IMR-90 (cell line): ENCODE measurements at regions not wholly inside any gene's neighbourhood (a gene's known extent, or its start where the extent isn't known, plus 50 kb on each side); places are given as distances from the start of the nearest gene placed in this dataset.

Source experiments
- ATAC-seq: fragments of 200-7000 bp; cut with Tn5 transposase; 2 replicates; pipeline ENCODE4 v1.9.1; 2020; ENCODE audit warnings: low read depth, mild to moderate bottlenecking, moderate library complexity
- BruUV-seq: library from RNA; stranded (reverse); fragments of 400-500 nt; replicated peaks from 2 replicates; lab custom pipeline; 2021; lab: Mats Ljungman, UMichigan
- CTCF ChIA-PET: fragments of 300-600 bp; formaldehyde crosslinking; extraction: SDS; loops from one replicate; lab custom pipeline; 2021; ENCODE audit warnings: antibody characterized with exemption; lab: Yijun Ruan, JAX
- POLR2A ChIA-PET: fragments of 300-600 bp; sonication (Branson Sonifier 250); formaldehyde crosslinking; loops from one replicate; lab custom pipeline; 2022; ENCODE audit warnings: antibody characterized with exemption; ENCODE audit not compliant: unreplicated experiment; lab: Charles Lee
- DNase-seq: peaks from one replicate; pipeline ENCODE4 v3.0.0; 2013
- H2AFZ ChIP-seq: replicated peaks from 2 replicates; pipeline ENCODE3; 2013; ENCODE audit warnings: low read length, mild to moderate bottlenecking; ENCODE audit not compliant: poor library complexity
- H2AK5ac ChIP-seq: 2 replicates; pipeline ENCODE4 v1.6.1; 2013; ENCODE audit warnings: low read depth, low read length, inconsistent platforms
- H2AK9ac ChIP-seq: replicated peaks from 2 replicates; pipeline ENCODE3; 2013; ENCODE audit warnings: mild to moderate bottlenecking, low read depth, low read length, moderate library complexity; ENCODE audit not compliant: poor library complexity
- H2BK120ac ChIP-seq: 2 replicates; pipeline ENCODE4 v1.6.1; 2013; ENCODE audit warnings: low read depth, low read length, inconsistent platforms
- H2BK15ac ChIP-seq: 3 replicates; pipeline ENCODE4 v1.6.1; 2013; ENCODE audit warnings: low read depth, low read length, inconsistent platforms
- H2BK20ac ChIP-seq: 2 replicates; pipeline ENCODE4 v1.6.1; 2013; ENCODE audit warnings: low read depth, mild to moderate bottlenecking, inconsistent platforms, low read length, moderate library complexity
- H2BK5ac ChIP-seq: 2 replicates; pipeline ENCODE4 v1.6.1; 2013; ENCODE audit warnings: mild to moderate bottlenecking, low read depth, low read length, inconsistent platforms; ENCODE audit not compliant: poor library complexity, severe bottlenecking
- H3K14ac ChIP-seq: replicated peaks from 2 replicates; pipeline ENCODE4 v1.6.1; 2013; ENCODE audit warnings: low read depth, low read length, inconsistent platforms
- H3K18ac ChIP-seq: 2 replicates; pipeline ENCODE4 v1.6.1; 2013; ENCODE audit warnings: low read depth, low read length, control low read depth
- H3K23ac ChIP-seq: 2 replicates; pipeline ENCODE4 v1.6.1; 2013; ENCODE audit warnings: low read depth, low read length, inconsistent platforms
- H3K27ac ChIP-seq: 2 replicates; pipeline ENCODE4 v1.5.1; 2013; ENCODE audit warnings: mild to moderate bottlenecking, control low read depth, low read length; ENCODE audit not compliant: insufficient read depth
- H3K27me3 ChIP-seq: 2 replicates; pipeline ENCODE4 v1.6.1; 2013; ENCODE audit warnings: low read length; ENCODE audit not compliant: control insufficient read depth, insufficient read depth
- H3K36me3 ChIP-seq: 2 replicates; pipeline ENCODE4 v1.6.1; 2013; ENCODE audit warnings: low read length, mixed read lengths; ENCODE audit not compliant: control insufficient read depth, insufficient read depth
- H3K4ac ChIP-seq: 2 replicates; pipeline ENCODE4 v1.6.1; 2013; ENCODE audit warnings: low read depth, low read length, inconsistent platforms
- H3K4me1 ChIP-seq: 2 replicates; pipeline ENCODE4 v1.6.1; 2013; ENCODE audit warnings: low read length, mixed read lengths; ENCODE audit not compliant: control insufficient read depth, insufficient read depth
- H3K4me2 ChIP-seq: 2 replicates; pipeline ENCODE4 v1.6.1; 2013; ENCODE audit warnings: low read depth, mild to moderate bottlenecking, control low read depth, low read length, moderate library complexity
- H3K4me3 ChIP-seq: 2 replicates; pipeline ENCODE4 v1.5.1; 2013; ENCODE audit warnings: low read depth, mild to moderate bottlenecking, control low read depth, low read length, moderate library complexity; ENCODE audit not compliant: insufficient read depth
- H3K56ac ChIP-seq: 2 replicates; pipeline ENCODE4 v1.6.1; 2013; ENCODE audit warnings: low read length, inconsistent platforms; ENCODE audit not compliant: insufficient read depth; ENCODE audit errors: extremely low read depth
- H3K79me1 ChIP-seq, 2 experiments: 2 replicates each; pipeline ENCODE4 v1.6.1; 2013; ENCODE audit warnings: low read length in 2 of 2, inconsistent platforms in 1 of 2, low read depth in 1 of 2
- H3K9ac ChIP-seq: 2 replicates; pipeline ENCODE4 v1.6.1; 2013; ENCODE audit warnings: low read depth, low read length, control low read depth
- H3K9me1 ChIP-seq: 2 replicates; pipeline ENCODE4 v1.6.1; 2013; ENCODE audit warnings: low read length, inconsistent platforms; ENCODE audit not compliant: insufficient read depth
- H3K9me3 ChIP-seq: 2 replicates; pipeline ENCODE4 v1.6.1; 2013; ENCODE audit warnings: low read length; ENCODE audit not compliant: control insufficient read depth, insufficient read depth
- H4K20me1 ChIP-seq: 2 replicates; pipeline ENCODE4 v1.6.1; 2013; ENCODE audit warnings: low read length, inconsistent platforms; ENCODE audit not compliant: insufficient read depth
- H4K5ac ChIP-seq: 2 replicates; pipeline ENCODE4 v1.6.1; 2013; ENCODE audit warnings: mild to moderate bottlenecking, low read depth, low read length, control low read depth
- H4K8ac ChIP-seq, 2 experiments: 2 replicates each; pipeline ENCODE4 v1.6.1; 2013; ENCODE audit warnings: low read depth in 2 of 2, low read length in 2 of 2, control low read depth in 1 of 2, inconsistent platforms in 1 of 2
- H4K91ac ChIP-seq: 2 replicates; pipeline ENCODE4 v1.6.1; 2013; ENCODE audit warnings: low read depth, low read length, inconsistent platforms; ENCODE audit not compliant: insufficient read depth
- BHLHE40 ChIP-seq: fragments of 150-350 bp; IDR thresholded peaks from 2 replicates; pipeline ENCODE4 v1.6.1; 2016; ENCODE audit warnings: mild to moderate bottlenecking, low read depth, low read length
- CEBPB ChIP-seq: IDR thresholded peaks from 2 replicates; pipeline ENCODE4 v1.6.1; 2012; ENCODE audit warnings: low read depth, low read length, improper control_type of control experiment
- CHD1 ChIP-seq: IDR thresholded peaks from 2 replicates; pipeline ENCODE4 v1.6.1; 2012; ENCODE audit warnings: low read depth, low read length, improper control_type of control experiment
- CTCF ChIP-seq: conservative IDR thresholded peaks from 2 replicates; pipeline ENCODE4 v1.5.1; 2012; ENCODE audit warnings: mild to moderate bottlenecking, low read depth, low read length, improper control_type of control experiment
- ELK1 ChIP-seq: fragments of 150-350 bp; IDR thresholded peaks from 2 replicates; pipeline ENCODE4 v1.6.1; 2016; ENCODE audit warnings: low read depth, mild to moderate bottlenecking, low read length, moderate library complexity, borderline replicate concordance
- FOS ChIP-seq: fragments of 150-350 bp; IDR thresholded peaks from 2 replicates; pipeline ENCODE4 v1.6.1; 2016; ENCODE audit warnings: low read depth, low read length
- MAFK ChIP-seq: IDR thresholded peaks from 2 replicates; pipeline ENCODE4 v1.6.1; 2012; ENCODE audit warnings: low read depth, low read length, improper control_type of control experiment
- MAZ ChIP-seq: IDR thresholded peaks from 2 replicates; pipeline ENCODE4 v1.6.1; 2012; ENCODE audit warnings: low read depth, mild to moderate bottlenecking, low read length, improper control_type of control experiment, moderate library complexity, borderline replicate concordance
- MXI1 ChIP-seq: IDR thresholded peaks from 2 replicates; pipeline ENCODE4 v1.6.1; 2012; ENCODE audit warnings: low read depth, mild to moderate bottlenecking, low read length, moderate library complexity, borderline replicate concordance
- NFE2L2 ChIP-seq: fragments of 150-350 bp; IDR thresholded peaks from 2 replicates; pipeline ENCODE4 v1.6.1; 2016; ENCODE audit warnings: low read depth, mild to moderate bottlenecking, low read length
- RAD21 ChIP-seq: IDR thresholded peaks from 2 replicates; pipeline ENCODE4 v1.6.1; 2012; ENCODE audit warnings: low read length, improper control_type of control experiment
- RCOR1 ChIP-seq: IDR thresholded peaks from 2 replicates; pipeline ENCODE4 v1.6.1; 2012; ENCODE audit warnings: mild to moderate bottlenecking, low read length, improper control_type of control experiment; ENCODE audit not compliant: insufficient replicate concordance
- RFX5 ChIP-seq: IDR thresholded peaks from 2 replicates; pipeline ENCODE4 v1.8.0; 2012; ENCODE audit warnings: low read depth, mild to moderate bottlenecking, low read length, moderate library complexity
- SMC3 ChIP-seq: fragments of 150-350 bp; IDR thresholded peaks from 2 replicates; pipeline ENCODE4 v1.6.1; 2016; ENCODE audit warnings: low read depth, mild to moderate bottlenecking, antibody characterized with exemption, low read length, moderate library complexity
- USF2 ChIP-seq: fragments of 150-350 bp; IDR thresholded peaks from 2 replicates; pipeline ENCODE4 v1.6.1; 2017; ENCODE audit warnings: mild to moderate bottlenecking, antibody characterized with exemption, low read length, low read depth
- WGBS, 2 experiments: methylation state at CpG; one replicate each; pipeline versions ENCODE4 v1.1.5 to v1.1.7; 2013; ENCODE audit warnings: missing lambda C conversion rate in 2 of 2; ENCODE audit not compliant: insufficient read length in 1 of 2; ENCODE audit errors: extremely low coverage in 2 of 2; 5-methylcytosine and 5-hydroxymethylcytosine counted together
- dilution Hi-C: fragments of 300-500 bp; cut with HindIII; formaldehyde crosslinking; loops from one replicate; pipeline ENCODE4 v1.14.3; 2018; ENCODE audit warnings: low sequenced_read_pairs; ENCODE audit not compliant: unreplicated experiment
- in situ Hi-C: fragments of 300-500 bp; cut with MboI; formaldehyde crosslinking; loops from 3 replicates; pipeline ENCODE4 v1.14.3; 2019; ENCODE audit warnings: low sequenced_read_pairs, inconsistent platforms, mixed read lengths
- intact Hi-C: fragments of 100-400 bp; cut with micrococcal nuclease; formaldehyde crosslinking; loops from 2 replicates; pipeline ENCODE4 v1.10.0; 2022

DNA sequence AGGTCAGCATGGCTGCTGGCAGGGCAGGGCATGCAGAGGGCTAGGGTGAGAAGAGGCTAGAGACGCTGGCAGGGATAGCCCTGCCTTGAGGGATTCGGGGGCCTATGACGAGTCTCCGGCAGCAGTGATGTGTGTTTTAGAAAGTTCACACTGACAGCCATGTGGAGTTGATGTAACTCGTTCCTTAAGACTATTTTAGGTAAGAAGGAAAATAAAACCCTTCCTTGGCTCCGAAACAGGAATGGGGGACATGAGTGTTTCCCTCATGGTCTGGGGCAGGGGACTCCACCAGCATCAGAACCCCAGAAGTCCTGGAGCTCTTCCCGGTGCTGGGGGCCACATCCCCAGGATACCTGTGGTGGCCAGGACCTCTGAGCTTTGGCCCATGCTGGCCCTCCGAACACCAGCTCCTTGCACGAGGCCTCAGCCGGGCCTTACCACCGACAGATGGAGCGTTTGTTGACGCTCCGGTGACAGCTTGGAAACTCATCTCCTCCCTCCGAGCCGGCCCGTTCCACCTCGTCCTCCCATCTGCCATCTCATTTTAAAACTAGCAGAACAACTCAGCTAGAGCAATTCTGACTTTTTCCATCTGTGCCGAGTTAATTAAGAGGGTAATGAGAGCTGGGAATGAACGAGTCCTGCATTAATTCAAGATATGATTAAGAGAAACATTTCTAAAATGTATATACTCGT lies 337.7 kb downstream of the CDK5RAP2 start:
- no peak overlapping the region for H3K9ac ChIP-seq
- no peak overlapping the region for H4K5ac ChIP-seq
- H2BK15ac ChIP-seq = no peak overlapping the region
- no peak overlapping the region for H3K4me3 ChIP-seq
- no peak overlapping the region for H3K4me2 ChIP-seq
- H3K4me1 ChIP-seq = no peaks in the 10 kb centered on the region
- no TSS peak for BruUV-seq
- H4K8ac ChIP-seq = no peak overlapping the region
- no peak overlapping the region for H3K18ac ChIP-seq
- TF ChIP-seq RCOR1 = no peak
- TF ChIP-seq FOS = no peak
- TF ChIP-seq NFE2L2 = no peak
- no peak for TF ChIP-seq CEBPB
- TF ChIP-seq ELK1 = no peak
- TF ChIP-seq SMC3 = no peak
- no peak for TF ChIP-seq RAD21
- no peak for TF ChIP-seq MXI1
- TF ChIP-seq RFX5 = no peak
- TF ChIP-seq MAFK = no peak
- no peak for TF ChIP-seq CTCF
- no peak for TF ChIP-seq CHD1
- TF ChIP-seq MAZ = no peak
- TF ChIP-seq USF2 = no peak
- TF ChIP-seq BHLHE40 = no peak
- H2AK9ac ChIP-seq = no peak overlapping the region
- H3K79me1 ChIP-seq = no peaks in the 10 kb centered on the region
- DNase-seq (no peak), ATAC-seq (no peak)
- no peaks in the 10 kb centered on the region for H3K9me1 ChIP-seq
- H3K9me3 ChIP-seq = no peaks in the 10 kb centered on the region
- in situ Hi-C loops = no loop called here
- ChIA-PET CTCF (no interaction called here), POLR2A (no interaction called here)
- H4K91ac ChIP-seq = no peak overlapping the region
- H2BK120ac ChIP-seq = no peak overlapping the region
- H2AK5ac ChIP-seq = no peak overlapping the region
- WGBS, 2 experiments = 70% methylated on average over 12 of the region's 21 CpGs; no CpG with 5 or more reads in 1 of the 2 experiments
- H2AFZ ChIP-seq = no peak overlapping the region
- no peak overlapping the region for H2BK5ac ChIP-seq
- H3K56ac ChIP-seq = no peak overlapping the region
- no peaks in the 10 kb centered on the region for H4K20me1 ChIP-seq
- intact Hi-C loops = no loop called here
- dilution Hi-C loops = no loop called here
- H3K4ac ChIP-seq = no peak overlapping the region
- no peak overlapping the region for H2BK20ac ChIP-seq
- H3K23ac ChIP-seq = no peak overlapping the region
- H3K27ac ChIP-seq = no peak overlapping the region
- no peaks in the 10 kb centered on the region for H3K36me3 ChIP-seq
- H3K14ac ChIP-seq = no peak overlapping the region
- no peaks in the 10 kb centered on the region for H3K27me3 ChIP-seq
